HFFc6 (cell line): ENCODE measurements at regions not wholly inside any gene's neighbourhood (a gene's known extent, or its start where the extent isn't known, plus 50 kb on each side); places are given as distances from the start of the nearest gene placed in this dataset.

Experiments
- DNase-seq: peaks from one replicate; pipeline ENCODE4 v3.0.0-alpha.2; 2018
- H3K27ac Mint-ChIP-seq: 2 replicates; pipeline ENCODE4 v1.8.0; 2020; ENCODE audit warnings: mild to moderate bottlenecking, mixed read lengths
- H3K27me3 Mint-ChIP-seq: 2 replicates; pipeline ENCODE4 v1.8.0; 2021; ENCODE audit warnings: mild to moderate bottlenecking, moderate library complexity, mixed read lengths; ENCODE audit not compliant: insufficient read depth
- H3K36me3 Mint-ChIP-seq: 2 replicates; pipeline ENCODE4 v1.8.0; 2021; ENCODE audit warnings: low read depth, mixed read lengths
- H3K4me1 Mint-ChIP-seq: 2 replicates; pipeline ENCODE4 v1.8.0; 2020; ENCODE audit warnings: low read depth, mixed read lengths
- H3K4me3 Mint-ChIP-seq: 2 replicates; pipeline ENCODE4 v1.8.0; 2020; ENCODE audit warnings: mild to moderate bottlenecking, moderate library complexity, mixed read lengths
- H3K9me3 Mint-ChIP-seq: 2 replicates; pipeline ENCODE4 v1.8.0; 2020; ENCODE audit warnings: mild to moderate bottlenecking, mixed read lengths
- CTCF ChIP-seq: fragments of 200-600 bp; sonication (generic); IDR thresholded peaks from 2 replicates; pipeline ENCODE4 v1.5.0; 2021; ENCODE audit warnings: antibody characterized with exemption, mild to moderate bottlenecking

GRCh38 chr18:67217551-67218166 is 298.9 kb downstream of the DSEL start:
- H3K27ac Mint-ChIP-seq = no peak overlapping the region
- H3K9me3 Mint-ChIP-seq = no peaks in the 10 kb centered on the region
- no peak overlapping the region for H3K4me3 Mint-ChIP-seq
- peaks cover 21% of the 10 kb centered on the region for H3K4me1 Mint-ChIP-seq
- peak; percentile 49 for DNase-seq
- no peaks in the 10 kb centered on the region for H3K36me3 Mint-ChIP-seq
- TF ChIP-seq CTCF = peak; percentile 98
- H3K27me3 Mint-ChIP-seq = no peaks in the 10 kb centered on the region

DNA sequence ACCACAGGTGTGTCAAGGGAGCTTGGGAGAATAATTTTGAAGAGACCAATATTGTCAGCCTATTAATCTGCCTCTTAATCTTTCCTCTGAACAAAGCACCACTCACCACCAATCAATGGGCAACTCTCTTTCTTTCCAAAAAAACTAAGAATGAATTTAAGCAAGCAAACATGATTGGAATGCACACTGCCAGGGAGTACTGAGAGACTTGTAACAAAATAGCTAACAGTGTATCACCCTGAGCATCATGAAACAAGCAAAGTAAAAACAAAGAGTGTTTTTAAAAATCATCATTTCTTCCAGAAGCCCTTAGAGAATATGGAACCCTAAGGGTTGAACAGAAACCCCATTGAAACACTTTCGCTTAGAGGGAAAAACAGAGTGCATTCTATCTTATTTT is 299.7 kb downstream of the DSEL start:
- Mint-ChIP-seq H3K4me1 (peaks cover 24% of the 10 kb centered on the region), H3K27ac (no peak overlapping the region), H3K36me3 (no peaks in the 10 kb centered on the region), H3K27me3 (no peaks in the 10 kb centered on the region), H3K9me3 (no peaks in the 10 kb centered on the region), H3K4me3 (no peak overlapping the region)
- DNase-seq = no peak
- TF ChIP-seq CTCF = no peak

DNA sequence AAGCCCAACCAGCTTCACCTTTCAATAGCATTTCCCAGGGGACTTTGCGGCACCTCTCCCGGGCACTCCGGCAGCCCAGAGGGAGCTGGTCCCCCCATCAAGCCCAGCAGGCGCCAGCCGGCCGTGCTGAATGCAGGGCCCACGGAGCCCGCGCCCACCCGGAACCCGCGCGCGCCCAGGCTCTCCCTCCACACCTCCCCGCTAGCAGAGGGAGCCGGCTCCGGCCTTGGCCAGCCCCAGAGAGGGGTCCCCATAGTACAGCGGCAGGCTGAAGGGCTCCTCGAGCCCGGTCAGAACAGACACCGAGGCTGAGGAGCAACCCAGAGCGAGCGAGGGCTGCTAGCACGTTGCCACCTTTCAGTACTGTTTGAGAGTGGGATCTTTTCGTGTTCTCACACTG is 300.8 kb downstream of the DSEL start:
- no peak for TF ChIP-seq CTCF
- Mint-ChIP-seq H3K4me3 (no peak overlapping the region), H3K4me1 (peaks cover 32% of the 10 kb centered on the region), H3K36me3 (no peaks in the 10 kb centered on the region), H3K27me3 (no peaks in the 10 kb centered on the region), H3K27ac (no peak overlapping the region), H3K9me3 (no peaks in the 10 kb centered on the region)
- DNase-seq = no peak

GRCh38 chr18:67211646-67212045 is 304.9 kb downstream of the DSEL start:
- peak; percentile 25 for DNase-seq
- Mint-ChIP-seq H3K27me3 (no peaks in the 10 kb centered on the region), H3K4me3 (peak overlapping the region; percentile 3), H3K36me3 (no peaks in the 10 kb centered on the region), H3K9me3 (no peaks in the 10 kb centered on the region), H3K27ac (peak overlapping the region; percentile 10; the same call in 1 of the 2 replicates), H3K4me1 (peaks cover 15% of the 10 kb centered on the region)
- TF ChIP-seq CTCF = no peak

DNA sequence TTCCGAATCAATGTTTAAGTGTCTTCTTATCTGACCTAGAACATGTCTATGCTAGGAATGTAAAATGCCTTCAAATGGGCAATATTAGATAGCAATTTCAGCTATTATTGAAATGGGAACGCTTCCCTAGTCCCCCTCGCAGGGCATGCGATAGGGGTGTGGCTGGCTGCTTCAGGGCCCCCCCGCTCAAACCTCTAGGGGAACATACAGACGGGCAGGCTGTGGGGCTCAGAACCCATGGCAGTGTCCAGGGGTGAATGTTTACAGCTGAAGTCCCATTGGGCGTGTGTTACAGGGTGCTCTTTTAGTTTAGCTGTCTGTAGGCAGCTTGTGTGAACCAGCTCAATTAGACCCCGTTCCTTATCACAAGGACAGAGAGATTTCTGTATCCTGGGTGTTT is 315.9 kb downstream of the DSEL start:
- Mint-ChIP-seq H3K27me3 (no peaks in the 10 kb centered on the region), H3K27ac (no peak overlapping the region), H3K36me3 (no peaks in the 10 kb centered on the region), H3K4me1 (peaks cover 5% of the 10 kb centered on the region; the same call in 1 of the 2 replicates), H3K4me3 (no peak overlapping the region), H3K9me3 (no peaks in the 10 kb centered on the region)
- TF ChIP-seq CTCF = no peak
- DNase-seq = no peak
